ENCODE measurements at regions not wholly inside any gene's neighbourhood (a gene's known extent, or its start where the extent isn't known, plus 50 kb on each side); places are given as distances from the start of the nearest gene placed in this dataset.
"Not testable (repeated sequence)": the region's sequence is repeated elsewhere in the genome, so short reads cannot be mapped to it uniquely, and the experiment has no call there.

- CTCF ChIA-PET; DNase-seq (ENCODE audit: extremely low spot score); POLR2A ChIA-PET: not testable (repeated sequence)
Measured at GRCh38 chr6:3672339-3672738, 79.2 kb downstream of the PXDC1 start.

- CTCF ChIA-PET = no interaction called here
- no peak for TF ChIP-seq CTCF (IDR thresholded peaks at IDR 0.05; ENCODE audit: control extremely low read depth, extremely low read depth, low read depth, missing control alignments)
- POLR2A ChIA-PET = no interaction called here
- no peak for DNase-seq (ENCODE audit: extremely low spot score)
Measured at GRCh38 chr6:3671382-3671781, 80.1 kb downstream of the PXDC1 start.

- CTCF ChIA-PET = no interaction called here
- no peak for TF ChIP-seq CTCF (IDR thresholded peaks at IDR 0.05; ENCODE audit: control extremely low read depth, extremely low read depth, low read depth, missing control alignments)
- no peak for DNase-seq (ENCODE audit: extremely low spot score)
- POLR2A ChIA-PET = interaction anchor here (0.6 kb wide), 1 partner anchor 32 kb away, joined by 3 read pairs; no protein-coding TSS in a partner anchor
Measured at GRCh38 chr6:3670356-3670755, 81.2 kb downstream of the PXDC1 start.

- POLR2A ChIA-PET = interaction anchor here (0.6 kb wide), 1 partner anchor 33 kb away, joined by 3 read pairs; no protein-coding TSS in a partner anchor
Measured at GRCh38 chr6:3669916-3670315, 81.6 kb downstream of the PXDC1 start.

GRCh38 chr6:3665608-3666007, 85.9 kb downstream of the PXDC1 start:
- CTCF ChIA-PET = no interaction called here
- no peak for TF ChIP-seq CTCF (IDR thresholded peaks at IDR 0.05; ENCODE audit: control extremely low read depth, extremely low read depth, low read depth, missing control alignments)
- POLR2A ChIA-PET = no interaction called here
- DNase-seq (ENCODE audit: extremely low spot score) = no peak

More at GRCh38 chr6:3669916-3670315, 81.6 kb downstream of the PXDC1 start:
- CTCF ChIA-PET = no interaction called here
- TF ChIP-seq CTCF (IDR thresholded peaks at IDR 0.05; ENCODE audit: control extremely low read depth, extremely low read depth, low read depth, missing control alignments) = no peak
- no peak for DNase-seq (ENCODE audit: extremely low spot score)

- no peak for TF ChIP-seq CTCF (IDR thresholded peaks at IDR 0.05; ENCODE audit: control extremely low read depth, extremely low read depth, low read depth, missing control alignments)
- ChIA-PET CTCF (no interaction called here), POLR2A (no interaction called here)
- no peak for DNase-seq (ENCODE audit: extremely low spot score)
Measured at GRCh38 chr6:3664625-3665041, 86.9 kb downstream of the PXDC1 start.

GRCh38 chr6:3663811-3664210, 87.7 kb downstream of the PXDC1 start:
- DNase-seq (ENCODE audit: extremely low spot score) = no peak
- TF ChIP-seq CTCF (IDR thresholded peaks at IDR 0.05; ENCODE audit: control extremely low read depth, extremely low read depth, low read depth, missing control alignments) = no peak
- CTCF ChIA-PET = no interaction called here
- POLR2A ChIA-PET = no interaction called here
